ENCODE measurements at regions not wholly inside any gene's neighbourhood (a gene's known extent, or its start where the extent isn't known, plus 50 kb on each side); places are given as distances from the start of the nearest gene placed in this dataset.

DNA sequence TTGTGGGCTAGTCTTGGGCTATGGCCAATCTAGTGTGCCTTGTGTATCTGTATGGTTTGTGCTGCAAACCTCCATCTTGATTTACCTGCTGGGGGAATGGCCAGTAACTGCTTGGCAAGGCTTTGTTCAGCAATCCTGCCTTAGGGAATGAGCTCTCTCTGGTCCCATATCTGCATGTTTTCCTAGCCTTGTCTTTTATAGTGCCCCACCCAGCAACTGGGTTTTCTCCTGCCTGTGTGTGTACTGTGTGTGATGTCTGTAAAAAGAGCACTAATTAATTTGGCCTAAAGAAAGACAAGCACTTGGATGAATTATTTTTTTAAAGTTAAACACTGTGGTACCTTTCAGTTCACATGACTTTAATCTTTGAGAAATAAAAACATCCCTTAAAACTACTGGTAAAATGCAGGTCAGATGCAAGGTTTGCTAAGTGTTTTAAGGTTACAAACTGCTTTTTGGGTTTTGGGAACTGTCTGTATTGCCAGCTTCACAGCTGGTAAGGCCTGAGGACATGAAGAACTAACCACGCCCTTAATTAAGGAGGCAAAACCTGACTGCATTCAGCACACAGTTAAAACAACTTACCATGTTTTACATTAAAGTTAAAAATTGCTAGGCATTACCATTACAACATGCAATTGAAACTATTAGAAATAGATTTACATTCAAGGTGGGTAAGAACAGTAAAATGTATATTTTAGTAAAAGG lies 1169.2 kb downstream of the OTOL1 start:
- H3K4me3 ChIP-seq = no peak overlapping the region
- ATAC-seq (ENCODE audit: insufficient read depth, low FRiP score) (peak; percentile 41), DNase-seq (no peak)
- TF ChIP-seq, protein P1, sequence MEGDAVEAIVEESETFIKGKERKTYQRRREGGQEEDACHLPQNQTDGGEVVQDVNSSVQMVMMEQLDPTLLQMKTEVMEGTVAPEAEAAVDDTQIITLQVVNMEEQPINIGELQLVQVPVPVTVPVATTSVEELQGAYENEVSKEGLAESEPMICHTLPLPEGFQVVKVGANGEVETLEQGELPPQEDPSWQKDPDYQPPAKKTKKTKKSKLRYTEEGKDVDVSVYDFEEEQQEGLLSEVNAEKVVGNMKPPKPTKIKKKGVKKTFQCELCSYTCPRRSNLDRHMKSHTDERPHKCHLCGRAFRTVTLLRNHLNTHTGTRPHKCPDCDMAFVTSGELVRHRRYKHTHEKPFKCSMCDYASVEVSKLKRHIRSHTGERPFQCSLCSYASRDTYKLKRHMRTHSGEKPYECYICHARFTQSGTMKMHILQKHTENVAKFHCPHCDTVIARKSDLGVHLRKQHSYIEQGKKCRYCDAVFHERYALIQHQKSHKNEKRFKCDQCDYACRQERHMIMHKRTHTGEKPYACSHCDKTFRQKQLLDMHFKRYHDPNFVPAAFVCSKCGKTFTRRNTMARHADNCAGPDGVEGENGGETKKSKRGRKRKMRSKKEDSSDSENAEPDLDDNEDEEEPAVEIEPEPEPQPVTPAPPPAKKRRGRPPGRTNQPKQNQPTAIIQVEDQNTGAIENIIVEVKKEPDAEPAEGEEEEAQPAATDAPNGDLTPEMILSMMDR (IDR thresholded peaks at IDR 0.05; ENCODE audit: control extremely low read depth, extremely low read depth) = no peak
- no peak overlapping the region for H3K27ac ChIP-seq (ENCODE audit: low read depth in 1 of 2, low read length in 1 of 2)
- 85 to 87% methylated on average over 1 of the region's 1 CpG for WGBS, 2 donors
- no peaks in the 10 kb centered on the region for H3K27me3 ChIP-seq (ENCODE audit: control insufficient read depth in 3 of 3, insufficient read depth in 3 of 3, low read length in 2 of 3)
- H3K9me3 ChIP-seq (ENCODE audit: control insufficient read depth in 4 of 4, insufficient read depth in 3 of 4, low read length in 3 of 4) = no peaks in the 10 kb centered on the region
- no peaks in the 10 kb centered on the region for H3K4me1 ChIP-seq (ENCODE audit: control insufficient read depth in 5 of 5, insufficient read depth in 5 of 5, low read length in 5 of 5)
- H3K36me3 ChIP-seq (ENCODE audit: control insufficient read depth in 4 of 4, insufficient read depth in 4 of 4, low read length in 4 of 4) = no peaks in the 10 kb centered on the region
- H3K9ac ChIP-seq (ENCODE audit: insufficient read depth in 1 of 2, low read length in 2 of 2) = no peak overlapping the region

DNA sequence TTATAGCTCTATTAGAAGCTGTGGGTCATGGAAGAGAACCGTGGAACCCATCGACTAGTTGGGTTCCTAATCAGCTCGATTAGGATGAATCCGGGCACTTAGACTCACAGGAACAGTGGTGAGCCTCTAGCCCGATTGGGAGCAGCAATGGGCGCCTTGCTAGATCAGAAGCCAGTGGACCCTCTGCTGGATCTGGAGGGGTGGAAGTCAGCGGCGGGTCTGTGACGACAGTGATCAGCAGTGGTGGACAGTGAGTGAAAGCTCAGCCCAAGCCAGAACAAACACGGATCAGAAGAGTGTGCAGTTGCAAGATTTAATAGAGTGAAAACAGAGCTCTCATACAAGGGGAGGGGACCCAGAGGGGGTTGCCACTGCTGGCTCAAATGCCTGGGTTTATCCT lies 1170.2 kb downstream of the OTOL1 start:
- ATAC-seq (ENCODE audit: insufficient read depth, low FRiP score) = no peak
- no peak for DNase-seq
- Histone ChIP-seq H3K27ac (ENCODE audit: low read depth in 1 of 2, low read length in 1 of 2) (no peak overlapping the region), H3K36me3 (ENCODE audit: control insufficient read depth in 4 of 4, insufficient read depth in 4 of 4, low read length in 4 of 4) (no peaks in the 10 kb centered on the region), H3K4me3 (no peak overlapping the region), H3K27me3 (ENCODE audit: control insufficient read depth in 3 of 3, insufficient read depth in 3 of 3, low read length in 2 of 3) (no peaks in the 10 kb centered on the region), H3K9me3 (ENCODE audit: control insufficient read depth in 4 of 4, insufficient read depth in 3 of 4, low read length in 3 of 4) (no peaks in the 10 kb centered on the region), H3K4me1 (ENCODE audit: control insufficient read depth in 5 of 5, insufficient read depth in 5 of 5, low read length in 5 of 5) (no peaks in the 10 kb centered on the region), H3K9ac (ENCODE audit: insufficient read depth in 1 of 2, low read length in 2 of 2) (no peak overlapping the region)
- TF ChIP-seq, protein P1 (IDR thresholded peaks at IDR 0.05; ENCODE audit: control extremely low read depth, extremely low read depth) = no peak
- 90 to 94% methylated on average over 10 of the region's 10 CpGs for WGBS, 2 donors

DNA sequence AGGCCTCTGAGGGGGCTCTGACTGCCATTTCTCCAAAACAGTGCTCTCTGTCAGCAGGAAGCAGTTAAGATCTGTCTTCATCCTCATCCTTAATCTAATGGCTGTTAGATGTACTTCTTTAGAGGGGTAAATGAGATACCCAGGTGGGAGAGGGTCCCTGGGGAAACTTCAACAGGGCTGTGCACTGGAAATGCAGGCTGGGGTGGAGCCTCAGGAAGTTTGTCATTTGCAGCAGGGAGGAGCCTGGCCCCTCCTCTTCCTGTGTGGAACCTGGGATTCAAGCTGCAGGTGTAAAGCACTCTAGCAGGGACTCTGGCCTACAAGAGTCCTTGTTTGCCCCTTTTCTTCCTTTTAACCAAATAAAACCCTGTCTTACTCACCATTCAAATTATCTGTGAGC lies 1173.6 kb downstream of the OTOL1 start:
- H3K4me1 ChIP-seq (ENCODE audit: control insufficient read depth in 5 of 5, insufficient read depth in 5 of 5, low read length in 5 of 5) = no peaks in the 10 kb centered on the region
- H3K36me3 ChIP-seq (ENCODE audit: control insufficient read depth in 4 of 4, insufficient read depth in 4 of 4, low read length in 4 of 4) = no peaks in the 10 kb centered on the region
- H3K4me3 ChIP-seq = no peak overlapping the region
- H3K27me3 ChIP-seq (ENCODE audit: control insufficient read depth in 3 of 3, insufficient read depth in 3 of 3, low read length in 2 of 3) = no peaks in the 10 kb centered on the region
- no peaks in the 10 kb centered on the region for H3K9me3 ChIP-seq (ENCODE audit: control insufficient read depth in 4 of 4, insufficient read depth in 3 of 4, low read length in 3 of 4)
- H3K27ac ChIP-seq (ENCODE audit: low read depth in 1 of 2, low read length in 1 of 2) = no peak overlapping the region
- TF ChIP-seq, protein P1 (IDR thresholded peaks at IDR 0.05; ENCODE audit: control extremely low read depth, extremely low read depth) = no peak
- no peak overlapping the region for H3K9ac ChIP-seq (ENCODE audit: insufficient read depth in 1 of 2, low read length in 2 of 2)
- ATAC-seq (ENCODE audit: insufficient read depth, low FRiP score) (no peak), DNase-seq (no peak)

DNA sequence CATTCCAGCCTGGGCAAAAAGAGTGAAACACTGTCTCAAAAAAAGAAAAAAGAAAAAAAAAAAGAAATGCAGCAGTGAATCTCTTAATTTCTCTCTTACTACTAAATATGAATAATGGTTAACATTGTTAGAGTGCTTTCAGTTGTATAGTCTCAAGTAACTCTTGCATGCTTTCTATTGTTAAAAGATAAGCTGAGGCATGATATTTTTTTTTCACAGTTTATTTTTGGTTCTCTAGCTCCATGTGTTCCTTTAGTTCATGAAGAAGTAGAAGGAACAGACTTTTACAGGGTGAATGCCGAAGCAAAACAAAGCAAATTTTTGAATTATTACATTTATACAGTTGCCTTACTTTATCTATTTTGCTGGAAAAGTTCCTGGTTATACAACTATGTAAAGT lies 1180.9 kb downstream of the OTOL1 start:
- no peak for ATAC-seq (ENCODE audit: insufficient read depth, low FRiP score)
- TF ChIP-seq, protein P1 (IDR thresholded peaks at IDR 0.05; ENCODE audit: control extremely low read depth, extremely low read depth) = no peak

More for the DNA sequence above, 1180.9 kb downstream of the OTOL1 start:
- Histone ChIP-seq H3K27ac (ENCODE audit: low read depth in 1 of 2, low read length in 1 of 2) (no peak overlapping the region), H3K9ac (ENCODE audit: insufficient read depth in 1 of 2, low read length in 2 of 2) (no peak overlapping the region), H3K27me3 (ENCODE audit: control insufficient read depth in 3 of 3, insufficient read depth in 3 of 3, low read length in 2 of 3) (no peaks in the 10 kb centered on the region), H3K9me3 (ENCODE audit: control insufficient read depth in 4 of 4, insufficient read depth in 3 of 4, low read length in 3 of 4) (no peaks in the 10 kb centered on the region), H3K4me1 (ENCODE audit: control insufficient read depth in 5 of 5, insufficient read depth in 5 of 5, low read length in 5 of 5) (peaks cover 0 to 4% (median 0%) of the 10 kb centered on the region in 5 donors), H3K36me3 (ENCODE audit: control insufficient read depth in 4 of 4, insufficient read depth in 4 of 4, low read length in 4 of 4) (no peaks in the 10 kb centered on the region), H3K4me3 (no peak overlapping the region)
- WGBS, 2 donors = 82 to 91% methylated on average over 1 of the region's 1 CpG
- no peak for DNase-seq
